ENCODE measurements at regions not wholly inside any gene's neighbourhood (a gene's known extent, or its start where the extent isn't known, plus 50 kb on each side); places are given as distances from the start of the nearest gene placed in this dataset.
"Not testable (repeated sequence)": the region's sequence is repeated elsewhere in the genome, so short reads cannot be mapped to it uniquely, and the experiment has no call there.

DNA sequence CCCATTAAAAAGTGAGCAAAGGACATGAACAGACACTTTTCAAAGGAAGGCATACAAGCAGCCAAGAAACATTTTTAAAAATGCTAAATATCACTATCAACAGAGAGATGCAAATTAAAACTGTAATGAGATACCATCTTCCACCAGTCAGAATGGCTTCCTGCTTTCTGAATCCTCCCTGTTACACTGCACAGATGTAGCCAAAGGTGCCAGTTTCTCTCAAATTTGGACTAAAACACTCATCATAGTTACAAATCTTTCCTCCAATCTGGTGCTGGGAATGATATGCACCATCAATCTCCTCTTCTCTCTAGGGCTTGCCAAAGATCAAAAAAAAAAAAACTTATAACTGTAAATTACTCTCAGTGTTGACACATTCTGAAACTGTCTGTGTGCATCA is 311.8 kb upstream of the CLEC14A start:
- DNase-seq (ENCODE audit: low spot score): no peak

DNA sequence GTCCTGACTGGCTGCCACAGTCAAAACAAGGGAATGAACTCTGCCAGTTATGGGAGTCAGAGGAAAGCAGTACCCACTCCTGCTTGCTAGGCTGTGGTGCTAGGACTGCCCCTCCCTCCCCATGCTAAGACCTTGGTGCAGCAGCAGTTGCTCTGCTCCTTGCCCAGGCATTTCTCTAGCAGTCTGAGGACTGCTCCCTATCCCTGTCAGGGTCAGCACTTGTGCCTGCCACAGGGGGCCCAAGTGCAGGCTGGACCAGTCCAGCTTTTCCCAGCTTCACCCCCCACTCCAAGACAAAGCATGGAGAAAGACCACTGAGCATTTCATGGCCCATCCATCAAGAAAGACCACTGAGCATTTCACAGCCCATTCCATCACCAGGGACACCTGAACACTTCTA is 305.8 kb upstream of the CLEC14A start:
- no peak for DNase-seq (ENCODE audit: low spot score)

DNA sequence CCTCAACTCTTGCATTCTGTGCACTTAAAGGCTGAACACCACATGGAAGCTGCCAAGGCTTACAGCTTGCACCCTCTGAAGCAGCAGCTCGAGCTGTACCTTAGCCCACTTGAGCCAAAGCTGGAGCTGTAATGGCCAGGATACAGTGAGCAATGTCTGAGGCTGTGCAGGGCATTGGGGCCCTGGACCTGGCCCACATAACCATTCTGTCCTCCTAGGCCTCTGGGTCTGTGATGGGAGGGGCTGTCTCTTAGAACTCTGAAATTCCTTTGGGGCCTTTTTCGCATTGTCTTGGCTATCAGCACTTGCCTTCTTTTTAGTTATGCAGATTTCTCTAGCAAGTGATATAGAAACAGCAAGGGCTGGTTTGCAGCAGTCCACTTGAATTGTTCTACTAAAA is 303.8 kb upstream of the CLEC14A start:
- DNase-seq (ENCODE audit: low spot score): no peak

DNA sequence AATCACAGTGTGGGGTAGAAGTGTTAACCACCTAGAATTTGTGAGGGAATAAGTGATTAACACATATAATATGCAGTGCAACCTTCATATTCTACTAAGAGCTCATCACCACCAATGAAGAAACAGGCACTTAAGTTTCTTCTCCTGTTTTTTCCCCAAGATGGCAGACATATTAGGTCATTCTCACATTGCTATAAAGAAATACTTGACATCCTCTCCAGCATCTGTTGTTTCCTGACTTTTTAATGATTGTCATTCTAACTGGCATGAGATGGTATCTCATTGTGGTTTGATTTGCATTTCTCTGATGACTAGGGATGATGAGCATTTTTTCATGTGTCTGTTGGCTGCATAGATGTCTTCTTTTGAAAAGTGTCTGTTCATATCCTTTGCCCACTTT is 301.5 kb upstream of the CLEC14A start:
- not testable (repeated sequence) for DNase-seq (ENCODE audit: low spot score)

DNA sequence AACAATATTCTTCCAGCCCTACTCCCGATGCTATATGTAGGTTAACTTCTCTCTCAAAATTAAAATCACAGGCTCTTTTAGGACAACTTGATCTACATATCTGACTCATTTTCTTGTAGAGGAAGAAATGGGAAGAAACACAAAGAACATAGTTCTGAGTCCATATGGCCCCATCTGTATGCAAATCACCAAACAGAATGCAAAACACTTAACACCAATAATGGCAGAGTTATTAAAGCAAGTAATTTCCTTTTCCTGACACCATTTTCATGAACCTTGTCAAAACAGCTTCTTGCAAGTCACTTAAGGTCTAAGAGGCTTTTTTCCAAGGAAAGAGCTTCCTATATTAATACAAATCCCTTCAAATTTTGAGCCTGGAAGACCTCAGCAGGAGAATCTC is 300.4 kb upstream of the CLEC14A start:
- DNase-seq (ENCODE audit: low spot score): no peak

DNA sequence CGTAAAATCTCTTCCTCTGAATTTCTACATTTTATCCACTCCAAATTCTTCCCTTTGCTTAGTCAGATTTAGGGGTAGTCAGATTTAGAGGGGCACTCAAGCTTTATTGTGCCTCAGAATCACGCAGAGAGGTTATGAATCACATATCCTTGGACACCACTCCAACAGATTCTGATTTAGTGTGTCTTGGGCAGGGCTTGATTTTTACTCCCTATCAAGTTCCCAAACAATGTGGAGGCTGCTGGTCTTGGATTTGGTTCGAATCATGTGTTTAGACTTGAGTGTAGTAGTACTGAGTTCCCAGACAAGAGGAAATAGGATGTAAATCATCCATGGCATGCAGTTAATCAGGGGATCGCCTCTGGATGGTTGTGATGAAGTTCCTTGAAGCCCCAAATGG is 298.1 kb upstream of the CLEC14A start:
- no peak for DNase-seq (ENCODE audit: low spot score)

DNA sequence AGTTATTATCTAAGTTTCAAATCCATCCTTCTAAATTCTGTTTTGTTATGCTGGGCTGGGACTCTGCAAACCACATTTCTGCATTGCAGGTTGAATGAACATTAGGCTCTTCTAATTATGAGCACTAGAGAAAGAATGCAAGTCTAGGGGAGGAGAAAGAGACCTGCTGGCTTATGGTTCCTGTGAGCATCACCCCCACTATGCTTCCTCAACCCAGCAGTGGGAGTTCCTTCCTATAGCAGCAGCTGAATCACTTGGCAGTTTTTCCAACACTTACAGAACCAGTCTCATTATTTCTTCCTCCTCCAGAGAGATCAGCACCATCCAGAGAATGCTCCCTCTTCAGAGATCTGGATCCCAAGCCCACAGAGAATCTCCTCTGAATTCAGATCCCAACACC is 297.7 kb upstream of the CLEC14A start:
- DNase-seq (ENCODE audit: low spot score): no peak

DNA sequence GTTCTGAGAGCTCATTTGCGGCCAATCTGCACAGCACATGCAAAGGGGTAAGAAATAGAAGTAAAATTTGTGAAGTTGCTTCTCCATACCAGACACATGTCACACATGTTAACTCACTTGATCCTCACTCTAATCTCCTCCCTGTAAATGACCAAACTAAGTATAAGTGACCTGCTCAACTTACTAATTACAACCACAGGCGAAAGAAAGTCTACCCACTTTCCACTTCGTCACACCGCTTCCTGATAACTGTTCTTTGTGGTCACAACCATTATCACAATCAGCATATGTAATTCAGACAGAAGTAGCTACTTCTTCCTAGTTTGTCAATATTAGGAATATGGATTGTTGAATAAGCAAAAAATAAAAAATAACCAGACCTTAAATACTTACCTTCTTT is 293.7 kb upstream of the CLEC14A start:
- no peak for DNase-seq (ENCODE audit: low spot score)

DNA sequence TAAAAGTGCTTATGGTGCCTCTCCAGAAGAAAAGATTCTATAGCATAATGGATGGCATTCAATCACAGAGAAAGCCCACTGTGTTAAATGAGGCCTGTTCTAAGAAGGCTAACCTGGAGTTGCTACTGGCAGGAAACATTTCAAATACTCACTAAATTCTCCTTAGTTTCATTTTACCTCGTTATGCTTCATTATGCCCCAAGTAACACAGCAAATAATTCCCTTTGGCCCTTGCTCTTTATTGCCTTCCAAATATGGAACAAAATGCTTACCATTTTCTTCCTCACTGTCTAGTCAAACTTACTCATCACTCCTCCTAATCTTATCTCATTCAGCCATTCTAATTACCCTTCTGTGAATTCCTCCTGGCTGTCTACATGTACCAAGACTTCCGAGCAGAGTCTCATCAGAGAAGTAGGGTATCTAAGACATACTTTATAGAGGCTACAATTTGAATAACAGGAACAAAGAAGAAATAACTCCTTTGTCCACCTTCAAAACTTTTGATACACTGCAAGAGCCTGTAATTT is 292.1 kb upstream of the CLEC14A start:
- DNase-seq (ENCODE audit: low spot score): no peak

DNA sequence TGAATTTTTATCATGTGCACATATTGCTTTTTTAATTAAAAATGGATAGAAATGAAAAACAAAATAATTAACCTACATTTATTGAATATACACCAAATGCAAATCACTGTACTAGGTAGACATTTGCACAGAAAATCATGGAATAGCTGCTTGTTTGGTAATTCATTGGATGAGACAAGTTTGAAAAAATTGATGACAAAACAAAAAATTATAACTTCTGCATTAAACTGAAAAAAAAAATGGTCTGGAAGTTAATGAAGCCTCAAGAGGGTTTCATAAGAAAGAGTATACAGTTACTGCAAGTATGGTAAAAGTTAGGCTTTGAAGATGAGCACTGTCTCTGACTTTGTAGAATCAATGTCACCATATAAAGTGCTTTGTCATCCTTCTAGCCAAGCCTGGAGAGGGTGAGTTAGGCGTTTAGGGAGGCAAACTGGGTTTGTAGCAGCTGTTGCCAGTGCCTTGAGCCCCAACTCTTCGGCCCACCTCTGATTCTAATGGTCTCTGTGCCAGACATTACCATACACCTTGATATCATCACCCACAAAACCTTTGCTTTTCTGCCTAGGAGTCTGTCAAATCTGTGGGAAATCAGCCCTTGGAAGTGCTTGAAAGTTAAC is 291.1 kb upstream of the CLEC14A start:
- DNase-seq (ENCODE audit: low spot score): no peak

DNA sequence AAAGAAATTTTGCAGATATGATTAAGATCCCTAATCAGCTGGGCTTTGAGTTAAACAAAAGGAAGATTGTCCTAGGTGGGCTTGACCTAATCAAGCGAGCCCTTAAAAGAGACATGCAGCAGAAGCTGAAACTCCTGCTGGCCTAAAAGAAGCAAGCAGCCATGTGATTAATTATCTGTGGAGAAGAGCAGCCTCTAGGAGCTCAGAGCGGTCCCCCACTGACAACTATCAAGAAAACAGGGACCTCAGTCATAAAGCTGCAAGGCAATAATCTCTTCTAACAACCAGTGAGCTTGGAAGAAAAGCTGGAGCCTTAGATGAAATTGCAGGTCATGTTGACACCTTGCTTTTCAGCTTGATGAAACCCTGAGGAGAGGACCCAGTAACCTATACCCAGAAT is 288.9 kb upstream of the CLEC14A start:
- no peak for DNase-seq (ENCODE audit: low spot score)

DNA sequence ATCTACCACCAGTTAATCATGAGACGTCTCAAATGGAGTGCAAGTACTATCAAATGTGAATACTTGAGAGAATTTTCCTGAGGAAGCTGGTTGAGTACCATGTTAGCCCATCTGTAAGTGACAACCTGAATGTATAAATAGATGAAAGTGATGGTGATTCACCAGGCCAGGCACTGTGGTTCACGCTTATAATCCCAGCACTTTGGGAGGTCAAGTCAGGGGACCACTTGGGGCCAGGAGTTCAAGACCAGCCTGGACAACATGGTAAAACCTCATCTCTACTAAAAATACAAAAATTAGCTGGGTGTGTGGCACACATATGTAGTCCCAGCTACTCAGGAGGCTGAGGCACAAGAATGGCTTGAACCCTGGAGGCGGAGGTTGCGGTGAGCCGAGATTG is 288.0 kb upstream of the CLEC14A start:
- DNase-seq (ENCODE audit: low spot score): not testable (repeated sequence)

DNA sequence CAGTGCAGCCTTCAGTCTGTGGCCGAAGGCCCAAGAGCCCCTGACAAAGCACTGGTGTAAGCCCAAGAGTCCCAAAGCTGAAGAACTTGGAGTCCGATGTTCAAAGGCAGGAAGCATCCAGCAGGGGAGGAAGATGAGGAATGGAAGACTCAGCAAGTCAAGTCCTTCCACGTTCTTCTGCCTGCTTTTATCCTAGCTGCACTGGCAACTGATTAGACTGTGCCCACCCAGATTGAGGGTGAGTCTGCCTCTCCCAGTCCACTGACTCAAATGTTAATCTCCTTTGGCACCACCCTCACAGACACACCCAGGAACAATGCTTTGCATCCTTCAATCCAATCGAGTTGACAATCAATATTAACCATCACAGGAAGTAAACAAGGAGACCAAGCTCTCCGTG is 282.2 kb upstream of the CLEC14A start:
- DNase-seq (ENCODE audit: low spot score): not testable (repeated sequence)

DNA sequence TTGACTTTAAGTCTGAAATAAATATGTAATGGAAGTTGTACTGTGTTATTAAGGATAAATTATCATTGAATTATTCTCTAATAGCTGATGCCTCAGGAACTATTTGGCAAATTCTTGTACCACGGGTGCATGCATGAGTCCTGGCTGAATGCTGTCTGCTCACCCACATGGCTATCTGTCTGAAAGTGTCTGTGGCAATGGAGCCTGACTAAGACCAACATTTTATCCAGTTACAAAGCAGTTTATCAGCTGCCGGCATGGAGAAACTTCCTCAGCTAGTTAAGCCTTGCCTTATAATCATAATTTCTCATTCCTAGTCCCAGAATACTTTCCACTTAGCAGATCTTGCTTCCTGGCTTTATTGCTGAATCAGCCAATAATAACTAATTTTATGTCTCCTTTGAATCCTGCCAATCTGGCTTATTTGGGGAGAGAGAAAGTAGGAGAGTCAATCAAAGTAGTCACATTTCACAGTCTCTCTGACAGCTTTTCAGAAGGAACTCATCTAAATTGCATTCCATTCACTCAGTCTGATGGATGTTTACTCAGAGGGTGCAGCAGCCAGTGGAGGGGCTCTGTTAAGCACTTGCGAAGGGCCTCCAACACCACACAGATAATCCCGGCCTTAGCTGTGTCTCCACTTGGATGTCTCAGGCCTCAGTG is 280.6 kb upstream of the CLEC14A start:
- DNase-seq (ENCODE audit: low spot score): no peak

DNA sequence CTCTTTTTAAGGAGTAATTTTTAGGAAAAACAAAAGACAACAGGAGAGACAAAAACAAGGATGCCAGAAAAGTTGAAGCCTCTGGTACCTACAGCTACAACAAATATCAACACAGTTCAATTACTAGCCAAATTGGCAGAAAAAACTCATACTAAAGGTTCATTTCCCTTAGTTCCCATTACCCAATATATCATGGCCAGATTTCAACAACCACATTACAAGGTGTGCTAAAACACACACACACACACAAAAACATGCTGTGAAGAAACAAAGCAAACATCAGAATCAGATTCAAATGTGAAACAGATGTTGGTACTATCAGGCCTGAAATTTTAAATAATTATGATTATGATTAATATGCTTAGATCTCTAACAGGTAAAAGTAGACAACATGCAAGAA is 272.7 kb upstream of the CLEC14A start:
- no peak for DNase-seq (ENCODE audit: low spot score)

DNA sequence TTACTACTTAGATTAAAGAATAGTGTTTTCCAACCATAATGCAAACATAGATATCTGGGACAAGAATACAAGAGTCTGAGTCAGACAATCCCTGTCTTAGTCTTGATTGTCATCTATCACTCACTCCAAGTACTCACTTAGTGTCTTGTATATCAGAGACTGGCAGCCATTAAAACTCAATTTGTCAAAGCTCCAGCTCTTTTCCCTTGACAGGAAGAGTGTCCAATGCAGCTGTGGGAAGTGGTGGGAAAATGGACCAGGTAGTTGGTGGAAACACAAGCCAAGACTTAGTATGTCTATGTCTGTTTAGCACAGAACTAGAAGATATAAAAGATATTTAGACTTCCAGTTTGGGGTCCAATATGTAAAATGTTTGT is 271.6 kb upstream of the CLEC14A start:
- no peak for DNase-seq (ENCODE audit: low spot score)

DNA sequence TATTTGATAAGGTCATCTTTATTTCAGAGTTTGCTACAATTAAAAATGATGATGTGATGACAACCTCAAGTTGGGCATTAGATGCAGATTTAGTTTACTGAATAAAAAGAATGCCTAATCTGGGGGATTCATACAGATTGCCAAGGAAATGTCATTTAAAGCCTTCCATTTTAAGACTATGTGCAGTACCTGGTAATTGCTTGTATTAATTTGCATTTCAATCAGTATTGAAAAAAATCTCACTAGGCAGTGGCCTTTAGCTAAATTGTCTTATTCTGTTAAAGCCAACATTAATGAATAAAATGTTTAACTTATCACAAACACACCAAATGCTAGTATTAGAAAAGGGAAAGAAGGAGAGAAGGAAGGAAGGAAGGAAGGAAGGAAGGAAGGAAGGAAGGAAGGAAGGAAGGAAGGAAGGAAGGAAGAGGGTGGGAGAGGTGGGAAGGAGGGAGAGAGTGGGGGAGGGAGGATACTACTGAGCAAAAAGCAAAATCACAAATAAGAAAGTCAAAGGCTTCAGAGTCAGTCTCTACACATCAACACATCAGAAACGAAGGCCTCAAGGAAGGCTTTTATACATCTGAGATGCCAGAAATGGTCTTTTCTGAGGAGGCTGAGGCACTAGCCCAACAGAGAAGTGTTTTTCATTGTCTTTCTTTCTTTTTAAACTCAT is 271.1 kb upstream of the CLEC14A start:
- no peak for DNase-seq (ENCODE audit: low spot score)

DNA sequence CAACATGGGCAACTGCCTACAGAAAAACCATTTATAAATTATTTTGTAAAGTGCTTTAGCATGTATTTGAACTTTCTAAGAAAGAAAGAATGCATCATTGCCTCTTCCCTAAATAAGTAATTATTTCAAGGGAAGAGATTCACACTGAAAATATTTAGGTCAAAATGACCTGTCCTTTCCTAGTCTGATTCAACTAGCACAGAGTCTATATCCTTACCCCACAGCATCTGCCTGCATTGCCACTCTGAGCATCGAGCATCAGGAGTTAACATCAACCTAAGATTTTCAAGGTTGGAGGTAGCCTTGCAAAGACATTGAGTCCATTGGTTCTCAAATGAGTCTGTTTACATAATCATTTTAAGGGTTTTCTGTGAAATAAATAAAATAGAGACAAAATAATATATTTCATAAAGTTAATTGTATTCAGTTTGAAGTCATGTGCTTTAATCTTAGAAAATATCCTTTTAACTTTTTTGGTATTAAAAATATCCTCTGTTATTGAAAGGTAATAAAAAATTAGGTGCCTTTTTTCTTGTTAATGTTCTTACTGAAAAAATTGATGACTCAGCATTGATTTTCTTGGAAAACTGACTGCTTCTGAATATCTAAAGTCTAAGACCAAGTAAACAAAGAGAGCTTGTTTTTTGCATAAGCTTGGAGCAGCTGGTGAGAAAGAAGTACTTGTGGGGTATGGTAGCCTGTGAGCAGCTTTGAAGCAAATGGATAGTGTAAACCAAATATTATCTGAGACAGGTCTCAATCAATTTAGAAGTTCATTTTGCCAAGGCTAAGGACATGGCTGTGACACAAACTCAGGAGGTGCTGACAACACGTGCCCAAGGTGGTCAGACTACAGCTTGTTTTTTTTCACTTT is 269.0 kb upstream of the CLEC14A start:
- peak; percentile 8 for DNase-seq (ENCODE audit: low spot score)

DNA sequence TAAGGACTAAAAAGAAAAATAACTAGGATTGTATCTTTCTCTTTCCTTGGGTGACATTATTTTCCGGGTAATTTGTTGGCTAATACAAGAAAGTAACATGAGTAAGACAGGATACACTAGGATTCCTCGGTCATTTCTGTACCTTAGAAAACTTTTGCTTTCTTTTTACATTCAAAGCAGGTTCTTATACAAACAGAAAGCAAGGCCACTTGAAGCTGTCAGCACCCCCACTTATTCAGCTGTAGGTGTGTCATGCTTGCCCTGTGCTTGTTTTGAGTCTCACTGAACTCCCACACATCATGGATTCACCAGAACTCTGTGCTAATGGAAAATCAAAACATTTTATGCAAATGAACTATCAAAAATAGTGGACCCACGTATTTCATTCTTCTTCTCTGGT is 266.8 kb upstream of the CLEC14A start:
- no peak for DNase-seq (ENCODE audit: low spot score)

DNA sequence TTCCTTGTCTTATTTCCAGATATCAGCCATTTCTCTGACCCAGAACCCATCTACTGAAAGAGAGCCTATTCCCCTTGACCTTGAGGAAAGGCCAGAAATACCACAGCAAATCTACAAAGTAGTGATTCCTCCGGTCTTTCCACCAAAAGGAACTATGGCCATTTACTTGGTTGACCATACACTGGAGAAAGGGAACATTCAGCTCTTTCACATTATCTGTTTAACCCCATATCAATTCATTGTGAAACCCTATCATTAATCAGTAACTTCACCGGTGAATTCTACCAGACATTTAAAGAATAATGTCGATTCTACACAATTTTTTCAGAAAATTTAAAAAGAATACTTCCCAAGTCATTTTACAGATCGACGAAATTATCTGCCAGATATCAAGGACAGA is 265.7 kb upstream of the CLEC14A start:
- no peak for DNase-seq (ENCODE audit: low spot score)

DNA sequence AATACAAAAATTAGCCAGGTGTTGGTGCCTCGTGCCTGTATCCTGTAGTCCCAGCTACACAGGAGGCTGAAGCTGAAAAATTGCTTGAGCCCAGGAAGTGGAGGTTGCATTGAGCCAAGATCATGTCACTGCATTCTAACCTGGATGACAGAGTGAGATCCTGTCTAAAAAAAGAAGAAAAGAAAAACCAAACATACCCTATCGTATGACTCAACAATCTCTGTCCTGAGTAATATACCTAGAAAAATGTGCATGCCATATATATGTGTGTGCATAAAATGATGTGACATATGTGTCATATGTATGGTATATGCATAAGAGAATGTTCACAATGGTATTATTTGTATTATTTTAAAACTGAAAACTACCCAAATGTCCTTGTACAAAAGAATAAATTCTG is 261.5 kb upstream of the CLEC14A start:
- DNase-seq (ENCODE audit: low spot score): no peak

DNA sequence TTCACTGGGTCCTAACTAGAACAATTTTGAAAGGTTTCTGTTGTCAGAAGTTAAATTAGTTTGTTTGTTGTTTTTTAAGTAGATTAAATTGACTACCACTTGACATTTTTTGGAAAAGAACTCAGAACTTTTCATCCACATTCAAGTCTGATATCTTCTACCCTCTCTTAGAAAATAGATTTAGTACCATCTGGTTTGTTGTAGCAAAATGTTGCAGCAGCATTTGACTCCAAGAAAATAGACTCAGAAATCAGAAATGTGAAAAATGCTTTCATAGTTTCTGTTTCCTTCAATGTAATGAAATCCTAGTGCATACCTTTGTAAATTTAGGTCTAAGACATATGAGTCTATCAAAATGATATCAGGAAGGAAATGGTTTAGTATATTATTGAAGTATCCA is 256.3 kb upstream of the CLEC14A start:
- no peak for DNase-seq (ENCODE audit: low spot score)

DNA sequence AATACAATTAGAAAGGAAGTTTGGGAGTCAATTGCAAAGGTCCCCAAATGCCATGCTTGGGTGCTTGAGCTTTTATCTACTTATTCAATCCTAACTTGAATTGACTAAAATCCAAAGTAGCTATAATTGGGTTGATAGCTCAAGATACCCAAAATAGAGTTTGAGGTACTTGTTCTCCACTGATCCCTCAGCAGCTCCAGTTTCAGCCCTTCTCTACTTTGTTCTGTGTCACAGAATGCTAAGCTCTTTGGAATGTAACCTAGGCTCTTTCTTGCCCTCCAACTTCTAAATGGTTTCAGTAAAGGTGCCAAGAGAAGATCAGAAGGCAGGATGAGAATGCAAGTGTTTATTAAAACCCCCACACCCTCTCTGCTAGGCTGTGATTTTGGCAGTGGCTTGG is 251.4 kb upstream of the CLEC14A start:
- DNase-seq (ENCODE audit: low spot score): no peak

Data from globus pallidus (tissue), 1 donor.